ENCODE measurements at regions not wholly inside any gene's neighbourhood (a gene's known extent, or its start where the extent isn't known, plus 50 kb on each side); places are given as distances from the start of the nearest gene placed in this dataset.

DNA sequence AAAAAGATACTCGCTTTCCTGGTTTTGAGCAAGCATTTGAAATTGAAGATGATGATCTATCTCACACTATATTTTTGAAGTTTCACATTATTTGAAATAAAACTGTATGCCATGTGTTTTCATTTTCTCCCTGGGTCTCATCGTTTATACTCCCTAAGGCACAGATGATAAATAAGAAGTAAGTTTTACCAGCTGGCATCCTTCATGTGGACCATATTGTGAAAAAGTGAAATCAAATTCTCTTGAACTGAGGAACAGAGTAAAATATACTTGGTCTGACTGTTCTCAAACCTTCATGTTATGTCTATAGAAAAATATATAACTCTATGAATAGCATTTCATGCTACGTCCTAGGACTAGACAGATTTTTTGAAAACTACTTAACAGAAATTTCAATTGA, 1600.9 kb upstream of the C9orf72 start:
- Histone ChIP-seq H3K4me2 (ENCODE audit: low read length) (no peak overlapping the region), H3K36me3 (ENCODE audit: control insufficient read depth in 1 of 2, insufficient read depth in 2 of 2, low read length in 2 of 2) (no peaks in the 10 kb centered on the region), H3K79me2 (ENCODE audit: control insufficient read depth, insufficient read depth, low read length, poor library complexity) (no peaks in the 10 kb centered on the region), H4K12ac (ENCODE audit: low read depth, low read length) (no peak overlapping the region), H3K27me3 (ENCODE audit: insufficient read depth, low read length) (no peaks in the 10 kb centered on the region), H3K27ac (ENCODE audit: low read depth, low read length) (no peak overlapping the region), H3K4me1 (ENCODE audit: control insufficient read depth in 1 of 2, insufficient read depth in 2 of 2, low read length in 2 of 2) (no peaks in the 10 kb centered on the region), H3K4me3 (ENCODE audit: low read depth, low read length) (no peak overlapping the region), H2AFZ (ENCODE audit: insufficient read depth, low read length, poor library complexity) (no peak overlapping the region), H2AK5ac (ENCODE audit: low read length) (no peak overlapping the region), H4K8ac (ENCODE audit: low read depth, low read length) (no peak overlapping the region), H2BK5ac (ENCODE audit: low read depth, low read length, poor library complexity) (no peak overlapping the region), H3K14ac (ENCODE audit: low read length) (no peak overlapping the region), H3K79me1 (ENCODE audit: low read length) (no peaks in the 10 kb centered on the region), H3K18ac (ENCODE audit: low read length) (no peak overlapping the region), H3K9ac (ENCODE audit: low read length) (no peak overlapping the region), H4K91ac (ENCODE audit: low read depth, low read length) (no peak overlapping the region), H3K23ac (ENCODE audit: low read length) (no peak overlapping the region), H3K4ac (ENCODE audit: low read depth, low read length) (no peak overlapping the region), H3K9me3 (ENCODE audit: insufficient read depth, low read depth, low read length) (no peaks in the 10 kb centered on the region), H2BK12ac (ENCODE audit: low read length) (no peak overlapping the region), H2BK120ac (ENCODE audit: insufficient read depth, low read length, poor library complexity) (no peak overlapping the region)
- DNase-seq: no peak
- WGBS (ENCODE audit: extremely low coverage, insufficient coverage, insufficient read length): no CpG with 5 or more reads among the region's 3 CpGs

DNA sequence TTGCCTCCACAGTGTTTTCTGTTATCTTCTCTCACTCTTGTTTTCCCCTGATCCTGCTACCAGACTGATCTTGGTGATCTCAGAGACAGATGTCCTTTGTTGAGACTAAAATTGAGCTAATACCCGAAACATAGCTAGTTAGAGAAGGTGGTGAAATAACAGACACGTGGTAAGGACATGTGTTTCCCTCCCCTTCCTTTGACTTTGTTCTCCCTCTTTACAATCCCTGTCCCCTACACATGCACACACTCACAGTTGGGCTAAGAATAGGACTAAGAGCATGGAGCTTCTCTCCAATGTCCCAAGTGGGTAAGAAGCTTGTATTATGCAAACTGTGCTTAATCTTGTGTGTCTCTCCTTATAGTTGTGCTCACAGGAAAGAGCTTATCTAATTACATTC, 1603.0 kb upstream of the C9orf72 start:
- Histone ChIP-seq H2AFZ (ENCODE audit: insufficient read depth, low read length, poor library complexity) (no peak overlapping the region), H3K4me3 (ENCODE audit: low read depth, low read length) (no peak overlapping the region), H3K14ac (ENCODE audit: low read length) (no peak overlapping the region), H3K9me3 (ENCODE audit: insufficient read depth, low read depth, low read length) (no peaks in the 10 kb centered on the region), H2AK5ac (ENCODE audit: low read length) (no peak overlapping the region), H3K79me1 (ENCODE audit: low read length) (no peaks in the 10 kb centered on the region), H3K9ac (ENCODE audit: low read length) (no peak overlapping the region), H2BK5ac (ENCODE audit: low read depth, low read length, poor library complexity) (no peak overlapping the region), H4K91ac (ENCODE audit: low read depth, low read length) (no peak overlapping the region), H2BK12ac (ENCODE audit: low read length) (no peak overlapping the region), H4K8ac (ENCODE audit: low read depth, low read length) (no peak overlapping the region), H4K12ac (ENCODE audit: low read depth, low read length) (no peak overlapping the region), H3K36me3 (ENCODE audit: control insufficient read depth in 1 of 2, insufficient read depth in 2 of 2, low read length in 2 of 2) (no peaks in the 10 kb centered on the region), H3K4me2 (ENCODE audit: low read length) (no peak overlapping the region), H3K23ac (ENCODE audit: low read length) (no peak overlapping the region), H3K4ac (ENCODE audit: low read depth, low read length) (no peak overlapping the region), H3K18ac (ENCODE audit: low read length) (no peak overlapping the region), H3K27me3 (ENCODE audit: insufficient read depth, low read length) (no peaks in the 10 kb centered on the region), H3K27ac (ENCODE audit: low read depth, low read length) (no peak overlapping the region), H2BK120ac (ENCODE audit: insufficient read depth, low read length, poor library complexity) (no peak overlapping the region), H3K4me1 (ENCODE audit: control insufficient read depth in 1 of 2, insufficient read depth in 2 of 2, low read length in 2 of 2) (no peaks in the 10 kb centered on the region), H3K79me2 (ENCODE audit: control insufficient read depth, insufficient read depth, low read length, poor library complexity) (no peaks in the 10 kb centered on the region)
- DNase-seq: no peak
- no CpG with 5 or more reads among the region's 2 CpGs for WGBS (ENCODE audit: extremely low coverage, insufficient coverage, insufficient read length)

DNA sequence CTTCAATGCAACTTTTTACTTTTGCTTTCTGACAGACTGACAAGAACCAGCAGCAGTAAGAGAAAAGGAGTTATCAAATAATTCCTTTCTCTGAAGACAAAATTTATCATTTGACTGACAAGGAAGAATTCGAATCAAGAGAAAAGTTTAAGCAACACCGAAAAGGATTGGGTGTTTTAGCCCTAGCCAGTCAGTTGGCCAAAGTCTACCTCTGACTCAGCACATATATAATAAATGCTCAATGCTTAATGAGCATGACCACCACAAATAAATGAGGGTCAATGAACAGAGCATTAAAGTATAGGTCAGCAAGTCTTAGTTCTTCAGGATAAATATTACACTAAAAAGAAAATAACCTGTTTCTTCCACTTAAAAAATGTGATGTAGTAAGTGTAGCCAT, 1603.5 kb upstream of the C9orf72 start:
- no peak for DNase-seq
- no peaks in the 10 kb centered on the region for H3K79me1 ChIP-seq (ENCODE audit: low read length)
- no CpG with 5 or more reads among the region's 2 CpGs for WGBS (ENCODE audit: extremely low coverage, insufficient coverage, insufficient read length)

DNA sequence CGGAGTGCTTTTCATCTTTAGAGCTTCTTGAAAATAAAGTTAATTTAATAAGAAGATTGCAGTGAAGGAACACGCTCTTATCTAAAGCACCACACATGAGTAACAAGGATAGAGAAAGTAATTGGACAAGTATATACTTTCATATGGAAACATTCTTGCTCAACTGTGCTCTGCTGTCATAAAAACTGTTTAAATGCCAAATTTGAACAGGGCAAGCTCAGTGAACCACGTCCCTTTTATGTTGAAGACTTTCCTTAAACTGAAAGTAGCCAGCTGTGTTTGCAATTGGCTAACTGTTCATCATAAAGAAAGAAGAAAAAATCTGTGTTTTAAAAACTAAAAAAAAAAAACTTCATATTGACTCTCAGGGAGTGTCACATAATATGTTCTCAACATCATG, 1610.7 kb upstream of the C9orf72 start:
- H3K79me2 ChIP-seq (ENCODE audit: control insufficient read depth, insufficient read depth, low read length, poor library complexity): no peaks in the 10 kb centered on the region
- no peak overlapping the region for H2BK12ac ChIP-seq (ENCODE audit: low read length)
- H3K9me3 ChIP-seq (ENCODE audit: insufficient read depth, low read depth, low read length): no peaks in the 10 kb centered on the region
- no CpG with 5 or more reads among the region's 3 CpGs for WGBS (ENCODE audit: extremely low coverage, insufficient coverage, insufficient read length)
- H3K4me3 ChIP-seq (ENCODE audit: low read depth, low read length): no peak overlapping the region
- H3K23ac ChIP-seq (ENCODE audit: low read length): no peak overlapping the region
- H3K4ac ChIP-seq (ENCODE audit: low read depth, low read length): no peak overlapping the region
- H2AFZ ChIP-seq (ENCODE audit: insufficient read depth, low read length, poor library complexity): no peak overlapping the region
- no peaks in the 10 kb centered on the region for H3K79me1 ChIP-seq (ENCODE audit: low read length)
- no peak overlapping the region for H2BK120ac ChIP-seq (ENCODE audit: insufficient read depth, low read length, poor library complexity)
- no peak overlapping the region for H3K14ac ChIP-seq (ENCODE audit: low read length)
- H3K36me3 ChIP-seq (ENCODE audit: control insufficient read depth in 1 of 2, insufficient read depth in 2 of 2, low read length in 2 of 2): no peaks in the 10 kb centered on the region
- H4K12ac ChIP-seq (ENCODE audit: low read depth, low read length): no peak overlapping the region
- H2AK5ac ChIP-seq (ENCODE audit: low read length): no peak overlapping the region
- no peak overlapping the region for H3K27ac ChIP-seq (ENCODE audit: low read depth, low read length)
- H3K18ac ChIP-seq (ENCODE audit: low read length): no peak overlapping the region
- H4K8ac ChIP-seq (ENCODE audit: low read depth, low read length): no peak overlapping the region
- no peak overlapping the region for H4K91ac ChIP-seq (ENCODE audit: low read depth, low read length)
- no peak for DNase-seq
- no peak overlapping the region for H2BK5ac ChIP-seq (ENCODE audit: low read depth, low read length, poor library complexity)
- H3K4me1 ChIP-seq (ENCODE audit: control insufficient read depth in 1 of 2, insufficient read depth in 2 of 2, low read length in 2 of 2): no peaks in the 10 kb centered on the region
- H3K27me3 ChIP-seq (ENCODE audit: insufficient read depth, low read length): no peaks in the 10 kb centered on the region
- H3K9ac ChIP-seq (ENCODE audit: low read length): no peak overlapping the region
- no peak overlapping the region for H3K4me2 ChIP-seq (ENCODE audit: low read length)

More for the DNA sequence above, 1603.5 kb upstream of the C9orf72 start:
- Histone ChIP-seq H3K23ac (ENCODE audit: low read length) (no peak overlapping the region), H3K4me2 (ENCODE audit: low read length) (no peak overlapping the region), H2BK5ac (ENCODE audit: low read depth, low read length, poor library complexity) (no peak overlapping the region), H3K36me3 (ENCODE audit: control insufficient read depth in 1 of 2, insufficient read depth in 2 of 2, low read length in 2 of 2) (no peaks in the 10 kb centered on the region), H3K79me2 (ENCODE audit: control insufficient read depth, insufficient read depth, low read length, poor library complexity) (no peaks in the 10 kb centered on the region), H2AFZ (ENCODE audit: insufficient read depth, low read length, poor library complexity) (no peak overlapping the region), H3K27ac (ENCODE audit: low read depth, low read length) (no peak overlapping the region), H4K12ac (ENCODE audit: low read depth, low read length) (no peak overlapping the region), H3K9ac (ENCODE audit: low read length) (no peak overlapping the region), H3K4ac (ENCODE audit: low read depth, low read length) (no peak overlapping the region), H2AK5ac (ENCODE audit: low read length) (no peak overlapping the region), H3K9me3 (ENCODE audit: insufficient read depth, low read depth, low read length) (no peaks in the 10 kb centered on the region), H3K14ac (ENCODE audit: low read length) (no peak overlapping the region), H2BK12ac (ENCODE audit: low read length) (no peak overlapping the region), H4K91ac (ENCODE audit: low read depth, low read length) (no peak overlapping the region), H3K4me1 (ENCODE audit: control insufficient read depth in 1 of 2, insufficient read depth in 2 of 2, low read length in 2 of 2) (no peaks in the 10 kb centered on the region), H3K18ac (ENCODE audit: low read length) (no peak overlapping the region), H3K27me3 (ENCODE audit: insufficient read depth, low read length) (no peaks in the 10 kb centered on the region), H4K8ac (ENCODE audit: low read depth, low read length) (no peak overlapping the region), H2BK120ac (ENCODE audit: insufficient read depth, low read length, poor library complexity) (no peak overlapping the region), H3K4me3 (ENCODE audit: low read depth, low read length) (no peak overlapping the region)
